ENCODE measurements at regions not wholly inside any gene's neighbourhood (a gene's known extent, or its start where the extent isn't known, plus 50 kb on each side); places are given as distances from the start of the nearest gene placed in this dataset.

- H3K4me3 ChIP-seq (replicated peaks; ENCODE audit: low read depth, low read length), result no peak overlapping the region
- DNase-seq (ENCODE audit: extremely low read depth, low read depth), result no peak
- TF ChIP-seq CTCF (IDR thresholded peaks at IDR 0.05; ENCODE audit: low read depth, low read length, missing control alignments), result no peak
These were observed 280.5 kb downstream of the TLL1 start for GRCh38 chr4:166153548-166153947.

GRCh38 chr4:166162327-166162726 lies 289.3 kb downstream of the TLL1 start:
- TF ChIP-seq CTCF (IDR thresholded peaks at IDR 0.05; ENCODE audit: low read depth, low read length, missing control alignments), result no peak
- H3K4me3 ChIP-seq (replicated peaks; ENCODE audit: low read depth, low read length), result no peak overlapping the region
- DNase-seq (ENCODE audit: extremely low read depth, low read depth), result no peak

GRCh38 chr4:166165829-166166420 lies 292.9 kb downstream of the TLL1 start:
- peak; percentile 60 for TF ChIP-seq CTCF (IDR thresholded peaks at IDR 0.05; ENCODE audit: low read depth, low read length, missing control alignments)
- DNase-seq (ENCODE audit: extremely low read depth, low read depth), result peak; percentile 66
- no peak overlapping the region for H3K4me3 ChIP-seq (replicated peaks; ENCODE audit: low read depth, low read length)

- no peak for DNase-seq (ENCODE audit: extremely low read depth, low read depth)
- TF ChIP-seq CTCF (IDR thresholded peaks at IDR 0.05; ENCODE audit: low read depth, low read length, missing control alignments), result peak; percentile 12
These were observed 296.1 kb downstream of the TLL1 start for GRCh38 chr4:166169111-166169510.

GRCh38 chr4:166172619-166173018 lies 299.6 kb downstream of the TLL1 start:
- H3K4me3 ChIP-seq (replicated peaks; ENCODE audit: low read depth, low read length), result no peak overlapping the region
- TF ChIP-seq CTCF (IDR thresholded peaks at IDR 0.05; ENCODE audit: low read depth, low read length, missing control alignments), result no peak
- no peak for DNase-seq (ENCODE audit: extremely low read depth, low read depth)

More at GRCh38 chr4:166169111-166169510, 296.1 kb downstream of the TLL1 start:
- no peak overlapping the region for H3K4me3 ChIP-seq (replicated peaks; ENCODE audit: low read depth, low read length)

GRCh38 chr4:166174717-166175490 lies 301.9 kb downstream of the TLL1 start:
- H3K4me3 ChIP-seq (replicated peaks; ENCODE audit: low read depth, low read length), result no peak overlapping the region
- DNase-seq (ENCODE audit: extremely low read depth, low read depth), result no peak
- TF ChIP-seq CTCF (IDR thresholded peaks at IDR 0.05; ENCODE audit: low read depth, low read length, missing control alignments), result no peak

Measured in HFF-Myc (cell line).